ENCODE measurements at regions not wholly inside any gene's neighbourhood (a gene's known extent, or its start where the extent isn't known, plus 50 kb on each side); places are given as distances from the start of the nearest gene placed in this dataset.

- Histone ChIP-seq H3K4me2 (ENCODE audit: control insufficient read depth, insufficient read depth) (no peak overlapping the region), H4K20me1 (ENCODE audit: control insufficient read depth, insufficient read depth) (no peaks in the 10 kb centered on the region), H2AFZ (ENCODE audit: control insufficient read depth, low read depth, low read length) (no peak overlapping the region), H3K4me3 (no peak overlapping the region), H3K4me1 (ENCODE audit: control insufficient read depth, insufficient read depth, low read length) (no peaks in the 10 kb centered on the region), H3K27me3 (replicated peaks in 1 of 2; ENCODE audit: control insufficient read depth in 2 of 2, insufficient read depth in 2 of 2, low read length in 1 of 2) (no peaks in the 10 kb centered on the region), H3K27ac (ENCODE audit: control insufficient read depth, insufficient read depth) (no peak overlapping the region), H3K9me3 (replicated peaks; ENCODE audit: control insufficient read depth, insufficient read depth, low read length) (no peaks in the 10 kb centered on the region), H3K79me2 (ENCODE audit: control insufficient read depth, insufficient read depth, low read length) (no peaks in the 10 kb centered on the region), H3K36me3 (ENCODE audit: control insufficient read depth in 2 of 2, insufficient read depth in 2 of 2, low read length in 1 of 2) (no peaks in the 10 kb centered on the region), H3K9ac (ENCODE audit: control insufficient read depth, insufficient read depth, low read length) (no peak overlapping the region)
- SMC1A ChIA-PET (ENCODE audit: uncharacterized antibody, unreplicated experiment): no interaction called here
- 91% methylated on average over 2 of the region's 2 CpGs for WGBS (ENCODE audit: insufficient coverage, insufficient replicate concordance, low lambda C conversion rate, missing lambda C conversion rate)
- intact Hi-C loops (cut with micrococcal nuclease; ENCODE audit: unreplicated experiment): no loop called here
- POLR2A ChIA-PET: no interaction called here
- no TSS peak for BruUV-seq (replicated peaks)
- no peak for TF ChIP-seq KDM1A (IDR thresholded peaks at IDR 0.05; ENCODE audit: borderline replicate concordance)
- DNase-seq (ENCODE audit: low read depth, low spot score) (no peak), ATAC-seq (no peak), FAIRE-seq (no peak)
- RAD21 ChIA-PET (ENCODE audit: unreplicated experiment): no interaction called here
- in situ Hi-C loops (cut with MboI): no loop called here
- CTCF ChIA-PET: no interaction called here
These were observed 279.0 kb upstream of the GK2 start for GRCh38 chr4:79687006-79687405.

GRCh38 chr4:79685542-79685941 is 277.5 kb upstream of the GK2 start:
- Histone ChIP-seq H2AFZ (ENCODE audit: control insufficient read depth, low read depth, low read length) (no peak overlapping the region), H3K4me3 (no peak overlapping the region), H3K4me1 (ENCODE audit: control insufficient read depth, insufficient read depth, low read length) (no peaks in the 10 kb centered on the region), H3K9me3 (replicated peaks; ENCODE audit: control insufficient read depth, insufficient read depth, low read length) (no peaks in the 10 kb centered on the region), H3K36me3 (ENCODE audit: control insufficient read depth in 2 of 2, insufficient read depth in 2 of 2, low read length in 1 of 2) (no peaks in the 10 kb centered on the region), H3K9ac (ENCODE audit: control insufficient read depth, insufficient read depth, low read length) (no peak overlapping the region), H4K20me1 (ENCODE audit: control insufficient read depth, insufficient read depth) (no peaks in the 10 kb centered on the region), H3K4me2 (ENCODE audit: control insufficient read depth, insufficient read depth) (no peak overlapping the region), H3K27me3 (replicated peaks in 1 of 2; ENCODE audit: control insufficient read depth in 2 of 2, insufficient read depth in 2 of 2, low read length in 1 of 2) (no peaks in the 10 kb centered on the region), H3K79me2 (ENCODE audit: control insufficient read depth, insufficient read depth, low read length) (no peaks in the 10 kb centered on the region), H3K27ac (ENCODE audit: control insufficient read depth, insufficient read depth) (no peak overlapping the region)
- ChIA-PET RAD21 (ENCODE audit: unreplicated experiment) (no interaction called here), SMC1A (ENCODE audit: uncharacterized antibody, unreplicated experiment) (interaction anchor here (1.5 kb wide), 1 partner anchor 17 kb away, joined by 3 read pairs; no protein-coding TSS in a partner anchor), CTCF (interaction anchor here (0.6 kb wide), 1 partner anchor 758 kb away, joined by 3 read pairs; no protein-coding TSS in a partner anchor), POLR2A (no interaction called here)
- no peak for DNase-seq (ENCODE audit: low read depth, low spot score)
- WGBS (ENCODE audit: insufficient coverage, insufficient replicate concordance, low lambda C conversion rate, missing lambda C conversion rate): 38% methylated on average over 2 of the region's 2 CpGs
- in situ Hi-C loops (cut with MboI): no loop called here
- no peak; the same call in 2 of the 3 replicates for ATAC-seq
- FAIRE-seq: no peak
- intact Hi-C loops (cut with micrococcal nuclease; ENCODE audit: unreplicated experiment): no loop called here
- no TSS peak for BruUV-seq (replicated peaks)
- TF ChIP-seq MYC (IDR thresholded peaks at IDR 0.05; ENCODE audit: insufficient read depth, insufficient read length, insufficient replicate concordance, low read length, severe bottlenecking) (no peak), IRF4 (IDR thresholded peaks at IDR 0.05; ENCODE audit: low read depth, low read length) (no peak), IRF5 (IDR thresholded peaks at IDR 0.05; ENCODE audit: borderline replicate concordance) (no peak), ZBTB11 (CRISPR knock-in tag; IDR thresholded peaks at IDR 0.05) (no peak), NRF1 (conservative IDR thresholded peaks at IDR 0.05; ENCODE audit: low read depth, low read length) (no peak), KDM1A (IDR thresholded peaks at IDR 0.05; ENCODE audit: borderline replicate concordance) (no peak), NFYA (IDR thresholded peaks at IDR 0.05; ENCODE audit: borderline replicate concordance, low read depth, low read length) (no peak), TCF7 (IDR thresholded peaks at IDR 0.05; ENCODE audit: borderline replicate concordance) (no peak), BCL11A (IDR thresholded peaks at IDR 0.05; ENCODE audit: low read depth, low read length) (no peak), BCL3 (IDR thresholded peaks at IDR 0.05; ENCODE audit: borderline replicate concordance, insufficient read depth, low read depth, low read length, poor library complexity, severe bottlenecking) (no peak), NFIC (IDR thresholded peaks at IDR 0.05; ENCODE audit: low read depth, low read length) (no peak), ZNF274 (IDR thresholded peaks at IDR 0.05; ENCODE audit: insufficient read depth, insufficient read length) (no peak), CBFB (IDR thresholded peaks at IDR 0.05; ENCODE audit: low read depth) (no peak)
